ENCODE measurements at regions not wholly inside any gene's neighbourhood (a gene's known extent, or its start where the extent isn't known, plus 50 kb on each side); places are given as distances from the start of the nearest gene placed in this dataset.
A peak's percentile ranks its signal among the peaks of the same experiment; 100 is the strongest.

DNA sequence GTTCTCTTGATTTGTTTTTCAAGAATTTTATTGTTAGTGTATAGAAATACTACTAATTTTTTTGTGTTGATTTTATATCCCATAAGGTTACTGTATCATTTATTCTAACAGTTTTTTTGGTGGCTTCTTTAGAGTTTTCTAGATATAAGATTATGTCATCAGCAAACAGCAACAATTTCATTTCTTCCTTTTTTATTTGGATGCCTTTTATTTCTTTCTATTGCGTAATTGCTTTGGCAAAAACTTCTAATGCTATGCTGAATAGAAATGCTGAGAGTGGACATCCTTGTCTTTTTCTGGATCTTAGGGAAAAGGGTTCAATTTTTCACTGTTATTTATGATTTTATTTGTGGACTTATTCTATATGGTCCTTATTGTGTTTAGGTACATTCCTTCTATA lies 298.8 kb downstream of the RPRM start:
- H3K27me3 ChIP-seq (replicated peaks; ENCODE audit: insufficient read depth, low read length) = no peaks in the 10 kb centered on the region
- peaks cover 86% of the 10 kb centered on the region for H3K79me2 ChIP-seq (ENCODE audit: low read length)
- no peak overlapping the region for H2AFZ ChIP-seq (ENCODE audit: low read length)
- H3K9ac ChIP-seq (ENCODE audit: low read length) = no peak overlapping the region
- no peaks in the 10 kb centered on the region for H3K9me2 ChIP-seq (replicated peaks; ENCODE audit: insufficient read depth, low read length)
- H3K4me3 ChIP-seq (ENCODE audit: low read length) = no peak overlapping the region
- no peak overlapping the region for H3K27ac ChIP-seq (ENCODE audit: low read length)
- H4K20me1 ChIP-seq (ENCODE audit: insufficient read depth, low read length) = peaks cover 25% of the 10 kb centered on the region
- H3F3A ChIP-seq (ENCODE audit: insufficient read depth, low read length) = no peaks in the 10 kb centered on the region; the same call in 1 of the 2 replicates
- no peaks in the 10 kb centered on the region for H3K9me3 ChIP-seq (replicated peaks; ENCODE audit: insufficient read depth, low read length)
- H3K4me2 ChIP-seq (ENCODE audit: low read depth, low read length) = no peak overlapping the region
- no peak for TF ChIP-seq EZH2 (optimal IDR thresholded peaks at IDR 0.05; ENCODE audit: low read depth, low read length)
- no peak for TF ChIP-seq EZH2phosphoT487 (IDR thresholded peaks at IDR 0.05; ENCODE audit: low read length)
- TF ChIP-seq, protein P1, sequence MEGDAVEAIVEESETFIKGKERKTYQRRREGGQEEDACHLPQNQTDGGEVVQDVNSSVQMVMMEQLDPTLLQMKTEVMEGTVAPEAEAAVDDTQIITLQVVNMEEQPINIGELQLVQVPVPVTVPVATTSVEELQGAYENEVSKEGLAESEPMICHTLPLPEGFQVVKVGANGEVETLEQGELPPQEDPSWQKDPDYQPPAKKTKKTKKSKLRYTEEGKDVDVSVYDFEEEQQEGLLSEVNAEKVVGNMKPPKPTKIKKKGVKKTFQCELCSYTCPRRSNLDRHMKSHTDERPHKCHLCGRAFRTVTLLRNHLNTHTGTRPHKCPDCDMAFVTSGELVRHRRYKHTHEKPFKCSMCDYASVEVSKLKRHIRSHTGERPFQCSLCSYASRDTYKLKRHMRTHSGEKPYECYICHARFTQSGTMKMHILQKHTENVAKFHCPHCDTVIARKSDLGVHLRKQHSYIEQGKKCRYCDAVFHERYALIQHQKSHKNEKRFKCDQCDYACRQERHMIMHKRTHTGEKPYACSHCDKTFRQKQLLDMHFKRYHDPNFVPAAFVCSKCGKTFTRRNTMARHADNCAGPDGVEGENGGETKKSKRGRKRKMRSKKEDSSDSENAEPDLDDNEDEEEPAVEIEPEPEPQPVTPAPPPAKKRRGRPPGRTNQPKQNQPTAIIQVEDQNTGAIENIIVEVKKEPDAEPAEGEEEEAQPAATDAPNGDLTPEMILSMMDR (IDR thresholded peaks at IDR 0.05; ENCODE audit: low read length) = no peak
- no peaks in the 10 kb centered on the region for H3K36me3 ChIP-seq (replicated peaks; ENCODE audit: insufficient read depth, low read length)
- H3K4me1 ChIP-seq (ENCODE audit: low read length) = no peaks in the 10 kb centered on the region
- no peak for DNase-seq

DNA sequence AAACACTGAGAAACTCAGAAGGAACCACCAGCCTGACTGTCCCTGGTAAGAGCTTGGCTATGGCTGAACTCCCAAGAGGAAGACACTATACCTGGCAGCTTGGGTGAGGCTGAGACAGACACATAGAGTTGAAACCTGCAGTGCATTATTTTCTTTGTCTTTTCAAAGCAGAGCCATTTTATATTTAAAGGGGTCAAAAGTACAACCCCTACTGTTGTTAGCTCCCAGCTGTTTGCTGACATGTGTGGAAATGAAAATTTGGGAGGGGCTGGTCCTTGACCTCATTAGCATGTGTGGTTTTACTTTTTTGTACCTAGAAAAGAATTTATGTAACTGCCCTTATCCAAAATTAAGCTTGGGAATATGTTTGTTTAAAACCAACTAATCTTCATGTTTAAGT lies 309.0 kb downstream of the RPRM start:
- Histone ChIP-seq H3K79me2 (ENCODE audit: low read length) (peaks cover 100% of the 10 kb centered on the region), H3K4me3 (ENCODE audit: low read length) (no peak overlapping the region)

DNA sequence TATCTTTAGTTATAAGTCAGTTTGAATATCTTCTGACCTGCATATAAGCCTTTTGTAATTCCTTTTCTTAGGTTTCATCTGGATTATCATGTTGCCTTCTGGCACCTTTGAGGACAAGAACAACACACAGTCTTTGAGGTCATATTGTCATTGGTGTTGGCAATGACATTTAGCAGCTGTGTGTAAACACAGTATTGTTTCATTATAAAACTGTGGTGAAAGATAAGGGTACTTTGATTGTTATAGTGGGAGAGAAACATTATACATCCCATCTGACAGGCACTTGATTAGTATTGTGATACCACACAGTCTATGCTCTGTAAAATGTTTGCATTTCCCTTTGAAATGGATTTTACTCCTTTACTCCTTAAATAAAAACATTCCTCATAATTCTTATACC lies 313.5 kb downstream of the RPRM start:
- H3K9me3 ChIP-seq (replicated peaks; ENCODE audit: insufficient read depth, low read length) = no peaks in the 10 kb centered on the region
- H4K20me1 ChIP-seq (ENCODE audit: insufficient read depth, low read length) = peaks cover 64% of the 10 kb centered on the region
- H3F3A ChIP-seq (ENCODE audit: insufficient read depth, low read length) = peaks cover 10% of the 10 kb centered on the region; the same call in 1 of the 2 replicates
- no peaks in the 10 kb centered on the region for H3K4me1 ChIP-seq (ENCODE audit: low read length)
- peaks cover 96% of the 10 kb centered on the region for H3K79me2 ChIP-seq (ENCODE audit: low read length)
- H2AFZ ChIP-seq (ENCODE audit: low read length) = no peak overlapping the region
- H3K36me3 ChIP-seq (replicated peaks; ENCODE audit: insufficient read depth, low read length) = no peaks in the 10 kb centered on the region
- no peak overlapping the region for H3K4me3 ChIP-seq (ENCODE audit: low read length)
- TF ChIP-seq, protein P1 (IDR thresholded peaks at IDR 0.05; ENCODE audit: low read length) = no peak
- no peak overlapping the region for H3K27ac ChIP-seq (ENCODE audit: low read length)
- no peak overlapping the region for H3K4me2 ChIP-seq (ENCODE audit: low read depth, low read length)
- no peak for DNase-seq
- no peaks in the 10 kb centered on the region for H3K9me2 ChIP-seq (replicated peaks; ENCODE audit: insufficient read depth, low read length)
- H3K9ac ChIP-seq (ENCODE audit: low read length) = no peak overlapping the region
- H3K27me3 ChIP-seq (replicated peaks; ENCODE audit: insufficient read depth, low read length) = no peaks in the 10 kb centered on the region

More for the DNA sequence above, 309.0 kb downstream of the RPRM start:
- Histone ChIP-seq H3K9me2 (replicated peaks; ENCODE audit: insufficient read depth, low read length) (no peaks in the 10 kb centered on the region), H3K36me3 (replicated peaks; ENCODE audit: insufficient read depth, low read length) (no peaks in the 10 kb centered on the region), H3K27me3 (replicated peaks; ENCODE audit: insufficient read depth, low read length) (no peaks in the 10 kb centered on the region), H3F3A (ENCODE audit: insufficient read depth, low read length) (peaks cover 15% of the 10 kb centered on the region; the same call in 1 of the 2 replicates), H3K9me3 (replicated peaks; ENCODE audit: insufficient read depth, low read length) (no peaks in the 10 kb centered on the region), H3K27ac (ENCODE audit: low read length) (no peak overlapping the region), H3K9ac (ENCODE audit: low read length) (no peak overlapping the region), H3K4me2 (ENCODE audit: low read depth, low read length) (no peak overlapping the region), H4K20me1 (ENCODE audit: insufficient read depth, low read length) (peaks cover 42% of the 10 kb centered on the region), H2AFZ (ENCODE audit: low read length) (no peak overlapping the region), H3K4me1 (ENCODE audit: low read length) (no peaks in the 10 kb centered on the region)
- TF ChIP-seq EZH2phosphoT487 (IDR thresholded peaks at IDR 0.05; ENCODE audit: low read length) = no peak
- no peak for TF ChIP-seq EZH2 (optimal IDR thresholded peaks at IDR 0.05; ENCODE audit: low read depth, low read length)
- no peak for DNase-seq

DNA sequence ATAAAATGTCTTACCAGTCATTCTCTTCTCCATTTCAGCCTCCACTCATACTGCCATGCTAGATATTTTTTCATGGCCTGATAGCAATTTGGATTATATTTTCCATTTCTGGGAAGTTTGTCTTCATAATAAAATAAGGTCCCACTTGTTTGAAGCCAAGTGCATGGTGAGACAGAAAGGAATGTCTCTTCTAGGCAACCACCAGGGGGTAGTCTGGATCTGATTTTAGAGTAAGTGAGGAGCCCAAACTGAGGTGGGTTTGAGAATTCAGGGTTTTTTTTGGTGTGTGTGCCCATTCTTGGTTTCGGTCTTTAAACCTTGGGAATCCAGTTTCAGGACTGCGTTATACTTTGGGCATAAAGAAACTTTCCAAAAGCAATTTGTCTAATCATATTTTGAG lies 315.5 kb downstream of the RPRM start:
- no peak overlapping the region for H3K27ac ChIP-seq (ENCODE audit: low read length)
- no peaks in the 10 kb centered on the region for H3K4me1 ChIP-seq (ENCODE audit: low read length)
- peak; percentile 15 for DNase-seq
- H3K4me2 ChIP-seq (ENCODE audit: low read depth, low read length) = no peak overlapping the region
- H2AFZ ChIP-seq (ENCODE audit: low read length) = no peak overlapping the region
- no peak overlapping the region for H3K4me3 ChIP-seq (ENCODE audit: low read length)
- peaks cover 96% of the 10 kb centered on the region for H3K79me2 ChIP-seq (ENCODE audit: low read length)
- H3F3A ChIP-seq (ENCODE audit: insufficient read depth, low read length) = peaks cover 4% of the 10 kb centered on the region; the same call in 1 of the 2 replicates
- no peaks in the 10 kb centered on the region for H3K9me3 ChIP-seq (replicated peaks; ENCODE audit: insufficient read depth, low read length)
- H3K36me3 ChIP-seq (replicated peaks; ENCODE audit: insufficient read depth, low read length) = no peaks in the 10 kb centered on the region
- TF ChIP-seq, protein P1 (IDR thresholded peaks at IDR 0.05; ENCODE audit: low read length) = peak; percentile 52
- no peak for TF ChIP-seq EZH2 (optimal IDR thresholded peaks at IDR 0.05; ENCODE audit: low read depth, low read length)
- no peaks in the 10 kb centered on the region for H3K9me2 ChIP-seq (replicated peaks; ENCODE audit: insufficient read depth, low read length)
- peaks cover 73% of the 10 kb centered on the region for H4K20me1 ChIP-seq (ENCODE audit: insufficient read depth, low read length)
- H3K9ac ChIP-seq (ENCODE audit: low read length) = no peak overlapping the region
- H3K27me3 ChIP-seq (replicated peaks; ENCODE audit: insufficient read depth, low read length) = no peaks in the 10 kb centered on the region

All from MM.1S (cell line).